Hippocampal formation (tissue), 2 donors: ENCODE measurements at regions not wholly inside any gene's neighbourhood (a gene's known extent, or its start where the extent isn't known, plus 50 kb on each side); places are given as distances from the start of the nearest gene placed in this dataset.

Experiments
- DNase-seq, 2 donors: peaks; one replicate each; lab custom pipeline; 2025; lab: John Stamatoyannopoulos, UW

GRCh38 chr2:235264121-235264493, 229.7 kb upstream of the AGAP1 start:
- DNase-seq = no peak

DNA sequence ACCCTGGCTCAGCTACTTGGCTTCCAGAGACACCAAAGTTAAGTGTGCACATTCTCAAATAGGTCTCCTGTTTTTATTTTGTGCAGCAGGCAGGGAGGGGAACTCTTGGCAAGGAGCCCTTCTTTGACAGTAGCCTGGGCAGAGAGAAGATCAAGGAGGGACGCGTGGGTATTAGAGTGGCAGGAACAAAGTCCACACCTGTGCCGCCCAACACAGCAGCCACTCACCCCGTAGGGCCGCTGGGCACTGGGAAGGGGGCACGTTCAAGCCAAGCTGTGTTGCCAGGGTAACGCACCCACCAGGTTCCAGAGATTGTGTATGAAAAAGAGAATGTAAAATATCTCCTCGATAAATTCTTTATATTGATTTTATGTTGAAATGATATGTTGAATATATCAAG, 229.3 kb upstream of the AGAP1 start:
- no peak for DNase-seq

GRCh38 chr2:235265348-235265965, 228.4 kb upstream of the AGAP1 start:
- DNase-seq = no peak

DNA sequence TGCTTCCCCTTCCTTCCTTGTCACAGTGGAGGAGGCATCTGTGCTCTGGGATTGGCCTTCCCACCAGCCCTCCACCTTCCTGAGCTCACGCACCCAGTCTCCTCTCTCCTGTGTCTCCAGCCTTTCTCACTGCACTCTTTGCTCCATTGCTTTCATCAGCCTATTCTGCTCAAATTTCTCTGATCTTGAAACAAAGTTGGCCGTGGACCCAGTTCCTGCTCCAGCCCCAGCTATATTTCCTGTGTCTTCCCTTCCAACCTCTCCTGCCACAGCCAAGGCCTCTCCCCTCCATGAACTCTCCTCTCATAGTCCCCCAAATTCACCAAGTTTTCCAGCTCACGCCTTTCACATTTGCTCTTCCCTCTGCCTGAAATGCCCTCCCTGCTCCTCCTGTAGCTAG, 226.6 kb upstream of the AGAP1 start:
- no peak for DNase-seq

- no peak for DNase-seq
Observed at GRCh38 chr2:235268535-235268934, 225.3 kb upstream of the AGAP1 start.

GRCh38 chr2:235270291-235270690, 223.6 kb upstream of the AGAP1 start:
- DNase-seq = no peak

- DNase-seq = no peak
Observed at GRCh38 chr2:235270956-235271355, 222.9 kb upstream of the AGAP1 start.

GRCh38 chr2:235271936-235272335, 221.9 kb upstream of the AGAP1 start:
- DNase-seq = no peak

- no peak for DNase-seq
Observed at GRCh38 chr2:235274023-235274422, 219.8 kb upstream of the AGAP1 start.

- DNase-seq = no peak
Observed at GRCh38 chr2:235277485-235277884, 216.4 kb upstream of the AGAP1 start.

DNA sequence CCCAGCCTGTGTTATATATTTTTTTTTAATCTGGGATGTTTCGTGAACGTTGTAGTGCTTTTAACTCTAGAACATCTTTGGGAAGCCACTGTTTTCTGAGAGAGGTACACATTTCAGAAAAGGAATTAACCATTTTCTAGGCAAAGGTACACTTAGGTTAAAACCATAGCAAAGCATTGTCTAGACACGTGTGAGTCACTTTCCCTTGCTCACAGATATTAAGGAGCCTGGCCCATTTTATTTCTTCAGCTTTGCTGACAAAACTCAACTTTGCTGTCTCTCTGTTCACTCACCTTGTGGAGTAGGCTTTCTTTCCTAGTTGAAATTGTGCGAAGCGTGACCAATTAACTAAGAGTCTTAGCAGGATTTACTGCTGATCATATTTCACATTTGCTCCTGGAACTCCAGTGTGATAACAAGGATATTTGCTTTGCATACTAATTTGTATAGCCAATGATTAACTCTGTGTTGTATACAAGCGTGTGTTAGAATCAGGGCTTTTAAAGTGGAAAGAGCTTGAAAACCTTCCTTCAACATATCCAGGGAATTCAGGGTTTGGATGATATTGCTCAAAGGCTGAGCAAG, 215.0 kb upstream of the AGAP1 start:
- no peak for DNase-seq

GRCh38 chr2:235279965-235280364, 213.9 kb upstream of the AGAP1 start:
- no peak for DNase-seq

DNA sequence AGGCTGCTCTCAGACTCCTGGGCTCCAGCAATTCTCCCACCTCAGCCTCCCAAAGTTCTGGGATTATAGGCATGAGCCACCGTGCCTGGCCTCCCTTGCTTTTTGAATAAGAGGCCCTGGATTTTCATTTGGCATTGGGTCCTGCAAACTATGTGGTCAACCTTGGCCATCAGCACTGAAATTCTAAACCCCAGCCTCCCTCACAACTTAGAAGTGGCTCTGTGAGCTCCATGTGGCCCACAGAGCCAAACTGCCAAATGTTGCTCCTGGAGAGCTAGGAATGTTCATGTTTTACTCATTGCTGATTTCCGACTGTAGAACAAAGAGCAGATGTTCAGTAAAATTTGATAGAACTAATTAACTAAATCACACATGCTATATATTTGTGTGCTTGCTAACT, 210.6 kb upstream of the AGAP1 start:
- DNase-seq = no peak

DNA sequence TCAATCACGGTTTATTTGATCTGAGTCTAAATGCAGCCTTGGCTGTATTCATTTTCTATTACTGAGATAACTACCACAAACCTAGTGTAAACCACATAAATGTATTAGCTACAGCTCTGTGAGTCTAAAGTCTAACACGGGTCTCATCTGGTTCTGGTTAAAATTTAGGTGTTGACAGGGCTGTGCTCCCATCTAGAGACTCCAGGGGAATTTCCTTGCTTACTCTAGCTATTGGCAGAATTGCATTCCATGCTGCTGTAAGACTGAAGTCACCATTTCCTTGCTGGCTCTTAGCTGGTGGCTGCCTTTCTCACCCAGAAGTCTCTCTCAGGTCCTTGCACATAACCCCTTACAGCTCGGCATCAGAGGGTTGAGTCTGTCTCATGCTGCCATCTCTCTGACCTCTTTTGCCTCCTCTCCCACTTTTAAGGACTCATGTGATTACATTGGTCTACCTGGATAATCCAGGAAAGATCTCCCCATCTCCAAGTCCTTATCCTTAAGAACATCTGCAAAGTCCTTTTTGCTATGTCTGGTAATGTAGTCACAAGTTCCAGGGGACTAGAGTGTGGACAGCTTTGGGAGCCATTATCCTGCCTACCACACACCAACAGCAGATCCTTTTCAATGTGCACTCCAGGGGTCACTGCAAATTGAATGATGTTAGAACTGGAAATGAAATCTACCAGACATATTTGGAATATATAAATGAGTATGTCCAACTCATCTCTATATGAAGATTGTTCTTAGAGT, 207.0 kb upstream of the AGAP1 start:
- DNase-seq = no peak

DNA sequence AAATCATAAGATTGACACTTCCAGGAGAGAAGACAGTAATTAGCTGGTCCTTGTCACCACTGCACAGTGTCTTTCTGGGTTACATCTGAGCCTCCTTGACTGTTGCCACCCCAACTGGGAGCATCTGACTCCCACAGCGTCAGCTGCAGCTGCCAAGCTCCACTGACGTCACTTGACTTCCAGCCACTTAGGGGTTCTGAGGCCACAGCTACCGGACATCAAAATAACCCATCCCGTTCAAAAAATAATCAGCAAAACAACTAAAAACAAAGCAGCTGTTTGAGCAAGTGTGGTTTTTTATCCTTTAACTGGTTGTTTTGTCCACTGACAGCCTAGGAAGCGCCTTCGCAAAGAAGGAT, 206.5 kb upstream of the AGAP1 start:
- DNase-seq = peak in 1 of 2 donors; percentile 19

DNA sequence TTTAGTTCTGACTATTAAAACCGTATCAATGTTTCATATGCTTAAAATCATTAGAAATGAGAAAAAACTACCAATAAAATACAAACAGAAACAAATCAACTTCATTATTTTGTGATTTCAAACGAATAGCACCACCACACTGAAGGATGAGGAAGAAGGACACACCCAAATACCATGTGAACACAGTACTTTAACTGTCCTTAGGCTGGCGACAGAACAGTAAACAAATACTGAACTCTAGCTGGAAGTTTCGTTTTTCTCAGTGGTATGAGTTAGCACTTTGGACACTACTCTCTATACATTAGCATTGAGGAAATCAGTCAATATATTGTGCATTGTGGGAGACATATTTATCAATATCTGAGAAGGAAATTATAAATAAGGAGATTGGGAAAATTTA, 202.4 kb upstream of the AGAP1 start:
- DNase-seq = no peak

- DNase-seq = no peak
Observed at GRCh38 chr2:235293061-235293460, 200.8 kb upstream of the AGAP1 start.

DNA sequence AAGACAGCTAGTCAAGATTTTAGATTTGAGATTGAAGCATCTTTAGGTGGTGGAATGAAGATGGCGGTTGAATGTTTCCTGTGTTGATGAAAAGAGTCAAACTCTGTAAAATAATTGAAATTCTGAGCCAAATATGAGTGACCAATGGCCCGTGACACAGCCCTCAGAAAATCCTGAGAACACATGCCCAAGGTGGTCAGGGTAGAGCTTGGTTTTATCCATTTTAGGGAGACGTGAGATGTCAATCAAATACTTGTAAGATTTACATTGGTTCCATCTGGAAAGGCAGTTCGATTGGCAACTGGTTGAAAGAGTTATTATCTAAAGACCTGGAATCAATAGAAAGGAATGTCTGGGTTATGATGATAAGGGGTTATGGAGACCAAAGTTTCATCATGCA, 198.0 kb upstream of the AGAP1 start:
- no peak for DNase-seq

- no peak for DNase-seq
Observed at GRCh38 chr2:235300368-235301201, 193.3 kb upstream of the AGAP1 start.

DNA sequence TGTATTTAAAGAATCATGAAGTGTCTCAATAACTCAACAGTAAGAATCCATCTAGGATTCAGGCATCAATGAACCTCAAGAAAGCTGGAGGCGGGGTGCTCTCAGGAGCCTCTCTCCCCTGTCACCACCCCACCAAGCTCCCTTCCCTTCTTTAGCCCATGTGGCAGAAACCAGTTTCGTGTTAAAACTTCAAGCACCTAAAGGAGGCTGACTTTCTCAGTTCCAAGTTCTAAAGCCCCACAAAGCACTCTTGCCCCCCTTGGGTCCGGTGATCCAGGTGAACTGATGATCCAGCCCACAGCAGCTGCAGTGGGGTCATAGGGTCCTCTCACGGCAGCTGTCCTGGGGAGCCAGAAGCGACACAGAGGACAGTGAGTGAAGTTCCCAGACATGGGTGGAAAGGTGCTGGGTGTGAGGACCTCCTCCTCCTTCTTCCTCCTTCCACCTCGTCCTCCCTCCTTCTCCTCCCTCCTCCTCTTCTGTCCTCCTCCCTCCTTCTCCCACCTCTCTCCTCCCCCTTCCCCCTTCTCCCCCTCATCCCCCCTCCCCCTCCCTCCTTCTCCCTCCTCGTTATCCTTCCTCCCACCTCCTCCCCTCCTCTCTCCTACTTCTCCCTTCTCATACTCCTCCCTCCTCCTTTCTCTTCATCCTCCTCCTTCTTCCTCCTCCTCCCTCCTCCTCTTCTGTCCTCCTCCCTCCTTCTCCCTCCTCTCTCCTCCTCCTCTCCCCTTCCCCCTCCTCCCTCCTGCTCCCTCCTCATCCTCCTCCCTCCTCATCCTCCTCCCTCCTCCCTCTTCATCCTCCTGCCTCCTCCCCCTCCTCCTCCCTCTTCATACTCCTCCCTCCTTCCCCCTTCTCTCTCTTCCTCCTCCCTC, 192.4 kb upstream of the AGAP1 start:
- no peak for DNase-seq

DNA sequence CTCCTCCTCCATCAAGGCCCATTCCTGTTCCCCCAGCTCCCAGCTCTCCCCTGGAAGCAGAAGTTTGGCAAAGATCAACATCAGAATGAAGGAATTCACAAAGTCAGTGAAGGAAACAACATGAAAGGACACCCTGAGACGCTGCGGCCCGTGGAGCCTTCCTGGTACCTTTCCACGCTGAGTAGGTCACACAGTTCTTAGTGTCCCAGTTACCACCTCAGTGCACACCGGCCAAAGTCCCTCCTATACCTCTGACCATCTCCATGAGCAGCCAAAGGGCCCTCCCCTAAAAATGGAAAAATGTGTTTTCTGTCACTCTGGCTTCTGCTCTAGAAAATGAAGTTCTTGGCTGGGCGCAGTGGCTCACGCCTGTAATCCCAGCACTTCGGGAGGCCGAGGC, 191.6 kb upstream of the AGAP1 start:
- DNase-seq = no peak
